ENCODE measurements at regions not wholly inside any gene's neighbourhood (a gene's known extent, or its start where the extent isn't known, plus 50 kb on each side); places are given as distances from the start of the nearest gene placed in this dataset.

- TF ChIP-seq CTCF (IDR thresholded peaks at IDR 0.05) (no peak), POLR2A (IDR thresholded peaks at IDR 0.05) (no peak)
Measured at GRCh38 chr2:10971888-10972260, 60.1 kb downstream of the KCNF1 start.
